H1 (cell line): ENCODE measurements at regions not wholly inside any gene's neighbourhood (a gene's known extent, or its start where the extent isn't known, plus 50 kb on each side); places are given as distances from the start of the nearest gene placed in this dataset.

Source experiments
- CTCF ChIA-PET: fragments of 300-600 bp; sonication (Branson Sonifier 250); formaldehyde crosslinking; loops from one replicate; lab custom pipeline; 2021; ENCODE audit not compliant: partially characterized antibody; lab: Charles Lee
- POLR2A ChIA-PET: fragments of 300-600 bp; sonication (Branson Sonifier 250); formaldehyde crosslinking; loops from one replicate; lab custom pipeline; 2021; ENCODE audit warnings: inconsistent platforms; ENCODE audit not compliant: partially characterized antibody; lab: Charles Lee
- DNase-seq, 2 experiments: peaks; one replicate each; pipeline versions ENCODE4 v3.0.0 to v3.0.0-alpha.2; 2010 to 2022; ENCODE audit warnings: low spot score in 2 of 2, low read depth in 1 of 2, mixed read lengths in 1 of 2
- FAIRE-seq: peaks from 2 replicates; lab custom pipeline; 2011; peaks lifted over from hg19 to GRCh38; lab: Jason Lieb, UNC
- H2AFZ ChIP-seq: 2 replicates; pipeline ENCODE4 v1.8.1; 2012; ENCODE audit warnings: low read length, inconsistent platforms
- H2AK5ac ChIP-seq: 2 replicates; pipeline ENCODE4 v1.6.1; 2013; ENCODE audit warnings: low read depth, low read length
- H2BK120ac ChIP-seq: replicated peaks from 2 replicates; pipeline ENCODE3; 2013; ENCODE audit warnings: low read depth, low read length, inconsistent platforms
- H2BK12ac ChIP-seq: 2 replicates; pipeline ENCODE4 v1.6.1; 2013; ENCODE audit warnings: low read depth, low read length
- H2BK15ac ChIP-seq: 2 replicates; pipeline ENCODE4 v1.6.1; 2013; ENCODE audit warnings: low read length
- H2BK20ac ChIP-seq: 2 replicates; pipeline ENCODE4 v1.6.1; 2013; ENCODE audit warnings: low read length
- H2BK5ac ChIP-seq: 2 replicates; pipeline ENCODE4 v1.6.1; 2013; ENCODE audit warnings: low read depth, low read length
- H3K14ac ChIP-seq: 2 replicates; pipeline ENCODE4 v1.6.1; 2013; ENCODE audit warnings: inconsistent platforms; ENCODE audit not compliant: insufficient read length
- H3K18ac ChIP-seq: 2 replicates; pipeline ENCODE4 v1.6.1; 2013; ENCODE audit warnings: low read length; ENCODE audit errors: extremely low read depth
- H3K23ac ChIP-seq: 2 replicates; pipeline ENCODE4 v1.6.1; 2013; ENCODE audit warnings: inconsistent platforms; ENCODE audit not compliant: insufficient read length
- H3K23me2 ChIP-seq: 2 replicates; pipeline ENCODE4 v1.6.1; 2013; ENCODE audit warnings: low read depth, low read length
- H3K27ac ChIP-seq: 2 replicates; pipeline ENCODE4 v1.6.1; 2011; ENCODE audit warnings: low read depth, low read length, inconsistent platforms
- H3K27me3 ChIP-seq, 4 experiments: replicated peaks in 1 of 4; 1 replicate in 1 of 4; 2 replicates in 3 of 4; pipeline versions ENCODE4 v1.6.1 to v1.8.1; 2011 to 2013; ENCODE audit warnings: low read length in 3 of 4, mild to moderate bottlenecking in 3 of 4, inconsistent platforms in 2 of 4, mixed read lengths in 2 of 4, moderate library complexity in 1 of 4; ENCODE audit not compliant: control insufficient read depth in 3 of 4, insufficient read depth in 3 of 4; ENCODE audit errors: extremely low read depth in 1 of 4
- H3K36me3 ChIP-seq, 4 experiments: 2 replicates each; pipeline versions ENCODE4 v1.6.1 to v1.8.1; 2011 to 2013; ENCODE audit warnings: mild to moderate bottlenecking in 4 of 4, low read length in 3 of 4, moderate library complexity in 2 of 4, control low read depth in 1 of 4, inconsistent platforms in 1 of 4; ENCODE audit not compliant: insufficient read depth in 4 of 4, control insufficient read depth in 2 of 4
- H3K4ac ChIP-seq: replicated peaks from 2 replicates; pipeline ENCODE3; 2013; ENCODE audit warnings: low read length, low read depth, mixed read lengths, inconsistent platforms; ENCODE audit not compliant: insufficient read length
- H3K4me1 ChIP-seq, 4 experiments: replicated peaks in 1 of 4; 1 replicate in 1 of 4; 2 replicates in 3 of 4; pipeline versions ENCODE4 v1.6.1 to v1.8.1; 2011 to 2013; ENCODE audit warnings: low read length in 3 of 4, inconsistent platforms in 2 of 4, mixed read lengths in 1 of 4; ENCODE audit not compliant: insufficient read depth in 4 of 4, control insufficient read depth in 3 of 4
- H3K4me2 ChIP-seq, 2 experiments: 2 replicates each; pipeline versions ENCODE4 v1.6.1 to v1.8.1; 2011 to 2013; ENCODE audit warnings: low read depth in 2 of 2, low read length in 2 of 2, control low read depth in 1 of 2, inconsistent platforms in 1 of 2, mild to moderate bottlenecking in 1 of 2; ENCODE audit not compliant: insufficient read depth in 1 of 2
- H3K4me3 ChIP-seq, 4 experiments: fragments of 200-600, 300-600 bp in 1 of 4; sonication (generic), shearing (Covaris generic), sonication (Bioruptor Twin) in 1 of 4; 2 replicates each; pipeline versions ENCODE4 v1.5.1 to v1.8.1; 2011 to 2016; ENCODE audit warnings: low read length in 4 of 4, low read depth in 3 of 4, control low read depth in 2 of 4, inconsistent platforms in 2 of 4, mild to moderate bottlenecking in 2 of 4, mixed read lengths in 1 of 4, moderate library complexity in 1 of 4; ENCODE audit not compliant: insufficient read depth in 2 of 4; ENCODE audit errors: extremely low read depth in 1 of 4
- H3K56ac ChIP-seq: replicated peaks from 2 replicates; pipeline ENCODE3; 2013; ENCODE audit warnings: low read depth, mild to moderate bottlenecking, mixed read lengths, low read length, inconsistent platforms; ENCODE audit not compliant: insufficient read length
- H3K79me1 ChIP-seq: 2 replicates; pipeline ENCODE4 v1.6.1; 2013; ENCODE audit warnings: low read depth, low read length, control low read depth
- H3K79me2 ChIP-seq, 2 experiments: 2 replicates each; pipeline versions ENCODE4 v1.6.1 to v1.8.1; 2012 to 2013; ENCODE audit warnings: low read length in 2 of 2, mild to moderate bottlenecking in 2 of 2, inconsistent platforms in 1 of 2; ENCODE audit not compliant: insufficient read depth in 2 of 2, control insufficient read depth in 1 of 2
- H3K9ac ChIP-seq, 4 experiments: replicated peaks in 1 of 4; 1 replicate in 1 of 4; 2 replicates in 3 of 4; pipeline versions ENCODE4 v1.6.1 to v1.8.1; 2011 to 2013; ENCODE audit warnings: low read depth in 3 of 4, low read length in 3 of 4, control low read depth in 2 of 4, mild to moderate bottlenecking in 2 of 4, moderate library complexity in 2 of 4, inconsistent platforms in 1 of 4; ENCODE audit errors: extremely low read depth in 1 of 4
- H3K9me3 ChIP-seq, 2 experiments: 2 replicates each; pipeline versions ENCODE4 v1.6.1 to v1.8.1; 2012 to 2013; ENCODE audit warnings: mild to moderate bottlenecking in 2 of 2, moderate library complexity in 2 of 2, control low read depth in 1 of 2, inconsistent platforms in 1 of 2, low read depth in 1 of 2, low read length in 1 of 2, mixed read lengths in 1 of 2; ENCODE audit not compliant: insufficient read depth in 2 of 2
- H4K20me1 ChIP-seq, 2 experiments: replicated peaks in 1 of 2; 2 replicates each; pipeline versions ENCODE3 to v1.8.1; 2011 to 2013; ENCODE audit warnings: inconsistent platforms in 2 of 2, low read length in 2 of 2, mild to moderate bottlenecking in 1 of 2; ENCODE audit not compliant: insufficient read depth in 2 of 2, control insufficient read depth in 1 of 2
- H4K5ac ChIP-seq: 2 replicates; pipeline ENCODE4 v1.6.1; 2013; ENCODE audit warnings: low read length, low read depth, mixed read lengths, inconsistent platforms; ENCODE audit not compliant: insufficient read length
- H4K8ac ChIP-seq: 2 replicates; pipeline ENCODE4 v1.8.0; 2013; ENCODE audit warnings: mild to moderate bottlenecking, moderate library complexity, low read length, inconsistent platforms; ENCODE audit not compliant: insufficient read depth; ENCODE audit errors: extremely low read depth
- H4K91ac ChIP-seq: replicated peaks from 2 replicates; pipeline ENCODE3; 2013; ENCODE audit warnings: low read length, mixed read lengths, inconsistent platforms; ENCODE audit not compliant: insufficient read length
- BACH1 ChIP-seq: IDR thresholded peaks from 2 replicates; pipeline ENCODE4 v1.6.1; 2012; ENCODE audit warnings: low read length, improper control_type of control experiment
- CBX5 ChIP-seq: fragments of 300-800, 300-1000 bp; sonication (generic); IDR thresholded peaks from 2 replicates; pipeline ENCODE4 v1.7.1; 2016; ENCODE audit warnings: antibody characterized with exemption, low read length, low read depth
- CBX8 ChIP-seq: fragments of 300-800, 300-1000 bp; sonication (generic); IDR thresholded peaks from 2 replicates; pipeline ENCODE4 v1.7.1; 2016; ENCODE audit warnings: low read depth, low read length, borderline replicate concordance
- RFX5 ChIP-seq: IDR thresholded peaks from 2 replicates; pipeline ENCODE4 v1.6.1; 2011; ENCODE audit warnings: low read depth, low read length, improper control_type of control experiment, borderline replicate concordance
- TAF7 ChIP-seq: optimal IDR thresholded peaks from 2 replicates; pipeline ENCODE3; 2011; ENCODE audit warnings: low read depth, mild to moderate bottlenecking, inconsistent platforms, low read length, moderate library complexity, borderline replicate concordance
- WGBS, 2 experiments: shearing (Covaris generic) in 1 of 2; methylation state at CpG; one replicate each; pipeline versions ENCODE4 v1.1.6 to v1.1.7; 2013 to 2015; ENCODE audit warnings: low lambda C conversion rate in 2 of 2, mixed read lengths in 2 of 2, inconsistent platforms in 1 of 2, low coverage in 1 of 2, missing lambda C conversion rate in 1 of 2; ENCODE audit not compliant: insufficient replicate concordance in 2 of 2, insufficient coverage in 1 of 2, insufficient read length in 1 of 2; ENCODE audit errors: extremely low coverage in 1 of 2, missing lambda C conversion rate in 1 of 2; 5-methylcytosine and 5-hydroxymethylcytosine counted together
- TF ChIP-seq, protein P1 (sequence below): IDR thresholded peaks from 2 replicates; pipeline ENCODE4 v1.6.1; 2012; ENCODE audit warnings: low read length, inconsistent platforms

DNA sequence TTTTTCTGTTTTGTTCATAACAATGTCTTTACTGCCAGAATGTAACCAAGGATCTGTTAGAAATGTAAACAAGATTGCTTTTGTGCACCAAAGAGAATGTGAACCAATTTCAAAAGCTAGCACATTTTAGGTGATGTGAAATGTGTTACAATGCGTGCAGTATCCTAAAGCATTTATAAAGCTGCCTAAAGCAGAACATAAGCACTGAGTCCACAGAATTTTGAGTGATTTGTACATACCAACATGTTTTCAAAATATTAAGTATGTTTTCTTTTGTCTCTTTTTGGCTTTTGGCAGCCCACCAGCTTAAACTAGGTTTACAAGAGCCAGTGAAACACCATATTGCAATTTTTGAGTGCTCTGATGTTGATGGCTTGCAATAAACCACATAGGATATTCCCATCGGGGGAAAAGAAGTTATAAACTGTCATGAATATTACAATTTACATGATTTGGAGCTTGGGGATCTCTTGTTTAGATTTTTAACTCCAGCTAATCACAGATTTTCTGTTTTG is 364.0 kb downstream of the ZIC1 start:
- H3K27me3 ChIP-seq: peaks cover 0 to 1% (median 0%) of the 10 kb centered on the region in 4 experiments; a peak in 1 of 7 replicates
- POLR2A ChIA-PET: no interaction called here
- no peak overlapping the region for H4K5ac ChIP-seq
- no peak overlapping the region for H3K18ac ChIP-seq
- H3K23ac ChIP-seq: no peak overlapping the region
- no peak overlapping the region for H3K9ac ChIP-seq
- H2AFZ ChIP-seq: no peak overlapping the region
- 85% methylated on average over 2 of the region's 2 CpGs; no CpG with 5 or more reads in 1 of the 2 experiments for WGBS, 2 experiments
- no peak overlapping the region for H2BK20ac ChIP-seq
- no peaks in the 10 kb centered on the region for H3K79me2 ChIP-seq
- no peak overlapping the region for H3K4me3 ChIP-seq
- no peak overlapping the region for H2BK15ac ChIP-seq
- H3K36me3 ChIP-seq: no peaks in the 10 kb centered on the region
- no peak overlapping the region for H3K14ac ChIP-seq
- no peak overlapping the region for H3K4me2 ChIP-seq
- no peak overlapping the region for H3K27ac ChIP-seq
- CTCF ChIA-PET: interaction anchor here (0.8 kb wide), 1 partner anchor 167 kb away, joined by 3 read pairs; no protein-coding TSS in a partner anchor
- no peaks in the 10 kb centered on the region for H3K4me1 ChIP-seq
- H4K8ac ChIP-seq: no peak overlapping the region
- no peak overlapping the region for H3K56ac ChIP-seq
- H3K9me3 ChIP-seq: no peaks in the 10 kb centered on the region
- no peak overlapping the region for H3K4ac ChIP-seq
- no peak overlapping the region for H2BK5ac ChIP-seq
- no peaks in the 10 kb centered on the region for H3K23me2 ChIP-seq
- FAIRE-seq (no peak), DNase-seq (no peak)
- no peaks in the 10 kb centered on the region for H3K79me1 ChIP-seq
- no peak overlapping the region for H2AK5ac ChIP-seq
- H4K91ac ChIP-seq: no peak overlapping the region
- H4K20me1 ChIP-seq: no peaks in the 10 kb centered on the region
- no peak overlapping the region for H2BK120ac ChIP-seq
- no peak overlapping the region for H2BK12ac ChIP-seq
- TF ChIP-seq RFX5 (no peak), TAF7 (no peak), CBX5 (no peak), BACH1 (no peak), CBX8 (no peak)
- TF ChIP-seq, protein P1, sequence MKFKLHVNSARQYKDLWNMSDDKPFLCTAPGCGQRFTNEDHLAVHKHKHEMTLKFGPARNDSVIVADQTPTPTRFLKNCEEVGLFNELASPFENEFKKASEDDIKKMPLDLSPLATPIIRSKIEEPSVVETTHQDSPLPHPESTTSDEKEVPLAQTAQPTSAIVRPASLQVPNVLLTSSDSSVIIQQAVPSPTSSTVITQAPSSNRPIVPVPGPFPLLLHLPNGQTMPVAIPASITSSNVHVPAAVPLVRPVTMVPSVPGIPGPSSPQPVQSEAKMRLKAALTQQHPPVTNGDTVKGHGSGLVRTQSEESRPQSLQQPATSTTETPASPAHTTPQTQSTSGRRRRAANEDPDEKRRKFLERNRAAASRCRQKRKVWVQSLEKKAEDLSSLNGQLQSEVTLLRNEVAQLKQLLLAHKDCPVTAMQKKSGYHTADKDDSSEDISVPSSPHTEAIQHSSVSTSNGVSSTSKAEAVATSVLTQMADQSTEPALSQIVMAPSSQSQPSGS: no peak
